Neuronal stem cell (in vitro differentiated cells): ENCODE measurements at regions not wholly inside any gene's neighbourhood (a gene's known extent, or its start where the extent isn't known, plus 50 kb on each side); places are given as distances from the start of the nearest gene placed in this dataset.
"Not testable (repeated sequence)": the region's sequence is repeated elsewhere in the genome, so short reads cannot be mapped to it uniquely, and the experiment has no call there.

Experiments used
- DNase-seq: peaks from one replicate; pipeline ENCODE4 v3.0.0-alpha.2; 2013; ENCODE audit warnings: low spot score
- H2AFZ ChIP-seq: one replicate; pipeline ENCODE4 v1.6.1; 2013; ENCODE audit warnings: mild to moderate bottlenecking, low read length, inconsistent platforms
- H2AK5ac ChIP-seq: 2 replicates; pipeline ENCODE4 v1.6.1; 2013; ENCODE audit warnings: low read depth, mild to moderate bottlenecking, inconsistent platforms, low read length, moderate library complexity, mixed read lengths
- H2BK120ac ChIP-seq: 2 replicates; pipeline ENCODE4 v1.6.1; 2013; ENCODE audit warnings: low read depth, mild to moderate bottlenecking, inconsistent platforms, low read length, moderate library complexity, mixed read lengths
- H2BK12ac ChIP-seq: one replicate; pipeline ENCODE4 v1.6.1; 2013; ENCODE audit warnings: low read length, inconsistent platforms
- H2BK15ac ChIP-seq: 2 replicates; pipeline ENCODE4 v1.6.1; 2013; ENCODE audit warnings: mild to moderate bottlenecking, low read length, inconsistent platforms, mixed read lengths
- H2BK5ac ChIP-seq: one replicate; pipeline ENCODE4 v1.6.1; 2013; ENCODE audit warnings: inconsistent platforms, mild to moderate bottlenecking, low read length, moderate library complexity
- H3K14ac ChIP-seq: one replicate; pipeline ENCODE4 v1.6.1; 2013; ENCODE audit warnings: low read length, inconsistent platforms
- H3K18ac ChIP-seq: 2 replicates; pipeline ENCODE4 v1.6.1; 2013; ENCODE audit warnings: low read length, inconsistent platforms
- H3K23ac ChIP-seq: 2 replicates; pipeline ENCODE4 v1.6.1; 2013; ENCODE audit warnings: low read depth, mild to moderate bottlenecking, mixed read lengths, low read length, inconsistent platforms; ENCODE audit not compliant: poor library complexity
- H3K27ac ChIP-seq: replicated peaks from 3 replicates; pipeline ENCODE4 v1.5.1; 2013; ENCODE audit warnings: low read length, inconsistent platforms
- H3K27me3 ChIP-seq, 3 experiments: 2 replicates each; pipeline ENCODE4 v1.6.1; 2013; ENCODE audit warnings: low read length in 3 of 3, mild to moderate bottlenecking in 2 of 3, inconsistent platforms in 1 of 3, low read depth in 1 of 3, mixed read lengths in 1 of 3, moderate library complexity in 1 of 3; ENCODE audit not compliant: control insufficient read depth in 3 of 3, insufficient read depth in 3 of 3
- H3K36me3 ChIP-seq, 2 donors: replicated peaks in 1 of 2; 2 replicates each; pipeline ENCODE4 v1.6.1; 2013; ENCODE audit warnings: low read length in 2 of 2; ENCODE audit not compliant: control insufficient read depth in 2 of 2, insufficient read depth in 2 of 2
- H3K4ac ChIP-seq: 2 replicates; pipeline ENCODE4 v1.6.1; 2013; ENCODE audit warnings: inconsistent platforms, mild to moderate bottlenecking, low read length, moderate library complexity
- H3K4me1 ChIP-seq, 2 donors: 1 replicate in 1 of 2; 2 replicates in 1 of 2; pipeline ENCODE4 v1.6.1; 2013; ENCODE audit warnings: low read length in 2 of 2, low read depth in 1 of 2; ENCODE audit not compliant: control insufficient read depth in 2 of 2, insufficient read depth in 1 of 2
- H3K4me2 ChIP-seq: one replicate; pipeline ENCODE4 v1.6.1; 2013; ENCODE audit warnings: mild to moderate bottlenecking, low read length, inconsistent platforms; ENCODE audit not compliant: insufficient read depth, poor library complexity, severe bottlenecking
- H3K4me3 ChIP-seq, 2 donors: 2 replicates each; pipeline ENCODE4 v1.5.1; 2013; ENCODE audit warnings: low read length in 2 of 2, mild to moderate bottlenecking in 2 of 2, inconsistent platforms in 1 of 2, moderate library complexity in 1 of 2
- H3K79me1 ChIP-seq: one replicate; pipeline ENCODE4 v1.6.1; 2013; ENCODE audit warnings: low read depth, mild to moderate bottlenecking, inconsistent platforms, low read length, moderate library complexity
- H3K9ac ChIP-seq: one replicate; pipeline ENCODE4 v1.6.1; 2013; ENCODE audit warnings: mild to moderate bottlenecking, low read depth, low read length, inconsistent platforms; ENCODE audit not compliant: poor library complexity
- H3K9me3 ChIP-seq, 2 donors: replicated peaks in 1 of 2; 2 replicates each; pipeline versions ENCODE3 to v1.6.1; 2013; ENCODE audit warnings: low read length in 2 of 2, mild to moderate bottlenecking in 2 of 2, inconsistent platforms in 1 of 2, low read depth in 1 of 2, mixed read lengths in 1 of 2, moderate library complexity in 1 of 2; ENCODE audit not compliant: control insufficient read depth in 2 of 2, insufficient read depth in 1 of 2
- H4K8ac ChIP-seq: one replicate; pipeline ENCODE4 v1.6.1; 2013; ENCODE audit warnings: low read depth, mild to moderate bottlenecking, inconsistent platforms, low read length, moderate library complexity
- H4K91ac ChIP-seq: one replicate; pipeline ENCODE4 v1.6.1; 2013; ENCODE audit warnings: low read length, low read depth, mild to moderate bottlenecking, inconsistent platforms; ENCODE audit not compliant: poor library complexity
- WGBS, 2 donors: extraction: QIAGEN DNeasy Blood & Tissue Kit; methylation state at CpG; one replicate each; pipeline ENCODE4 v1.1.7; 2013; ENCODE audit warnings: missing lambda C conversion rate in 2 of 2, mixed read lengths in 1 of 2; ENCODE audit not compliant: insufficient read length in 2 of 2, insufficient replicate concordance in 1 of 2; ENCODE audit errors: extremely low coverage in 2 of 2; 5-methylcytosine and 5-hydroxymethylcytosine counted together

DNA sequence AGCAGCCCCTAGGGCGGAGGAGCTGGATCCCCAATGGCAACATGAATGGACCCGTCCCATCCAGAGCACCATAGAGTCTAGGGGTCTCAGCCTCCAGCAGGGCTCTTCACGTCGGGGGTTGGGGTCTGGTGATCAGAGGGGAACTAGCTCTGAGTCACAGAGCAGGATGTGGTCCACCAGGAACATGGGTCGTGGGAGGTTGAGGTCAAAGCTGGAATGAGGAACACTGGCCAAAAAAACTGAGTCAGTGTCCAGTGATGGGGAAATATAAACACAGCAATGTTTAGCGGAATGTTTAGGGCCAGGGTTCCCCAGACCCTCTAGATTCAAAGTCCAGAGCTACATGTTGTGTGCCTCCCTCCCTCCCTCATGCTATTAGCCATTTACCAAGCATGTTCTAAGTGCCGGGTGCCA lies 79.1 kb upstream of the C16orf82 start:
- no peak overlapping the region for H3K4me3 ChIP-seq
- no peak overlapping the region for H3K4me2 ChIP-seq
- no peaks in the 10 kb centered on the region for H3K9me3 ChIP-seq
- H3K23ac ChIP-seq: no peak overlapping the region
- no peak overlapping the region for H3K14ac ChIP-seq
- H4K91ac ChIP-seq: peak overlapping the region; percentile 13
- H2BK12ac ChIP-seq: no peak overlapping the region
- no peaks in the 10 kb centered on the region for H3K27me3 ChIP-seq
- no peak overlapping the region for H2BK5ac ChIP-seq
- H2AFZ ChIP-seq: no peak overlapping the region
- no peak for DNase-seq
- peaks cover 9 to 19% of the 10 kb centered on the region in 2 donors for H3K4me1 ChIP-seq
- WGBS, 2 donors: no CpG with 5 or more reads among the region's 7 CpGs
- H3K4ac ChIP-seq: no peak overlapping the region
- H2AK5ac ChIP-seq: no peak overlapping the region
- H2BK120ac ChIP-seq: no peak overlapping the region
- no peak overlapping the region for H4K8ac ChIP-seq
- no peaks in the 10 kb centered on the region for H3K79me1 ChIP-seq
- H3K27ac ChIP-seq: no peak overlapping the region
- peak overlapping the region; percentile 6 for H3K18ac ChIP-seq
- no peaks in the 10 kb centered on the region for H3K36me3 ChIP-seq
- H3K9ac ChIP-seq: no peak overlapping the region
- no peak overlapping the region for H2BK15ac ChIP-seq

DNA sequence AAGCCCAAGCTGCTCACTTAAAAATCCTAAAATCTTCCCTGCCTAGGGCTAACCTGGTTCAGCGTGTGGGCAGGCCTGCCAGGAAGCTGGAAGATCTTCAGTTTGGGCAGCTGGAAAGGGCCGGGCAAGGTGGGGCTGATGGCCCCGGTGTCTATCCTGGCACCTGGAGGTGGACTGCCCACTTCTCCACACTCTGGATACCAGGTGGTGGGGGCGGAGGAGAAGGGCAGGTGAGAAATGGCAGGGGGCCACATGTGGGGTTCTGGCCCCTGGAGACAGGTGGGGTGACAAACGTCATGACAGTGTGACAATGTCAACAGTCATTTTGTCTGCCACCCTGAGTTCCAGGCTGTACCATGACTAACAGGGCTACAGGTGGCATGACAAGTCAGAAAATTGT lies 78.5 kb upstream of the C16orf82 start:
- Histone ChIP-seq H3K36me3 (no peaks in the 10 kb centered on the region), H2BK12ac (no peak overlapping the region), H3K4me2 (no peak overlapping the region), H2BK120ac (no peak overlapping the region), H2BK15ac (peak overlapping the region; percentile 65), H2BK5ac (no peak overlapping the region), H3K27me3 (no peaks in the 10 kb centered on the region), H3K18ac (peak overlapping the region; percentile 55), H3K9me3 (no peaks in the 10 kb centered on the region), H3K23ac (no peak overlapping the region), H2AFZ (no peak overlapping the region), H3K14ac (no peak overlapping the region), H3K4me3 (no peak overlapping the region), H3K79me1 (no peaks in the 10 kb centered on the region), H3K27ac (no peak overlapping the region), H4K8ac (no peak overlapping the region), H2AK5ac (peak overlapping the region; percentile 41), H4K91ac (peak overlapping the region; percentile 13), H3K4me1 (peaks cover 9 to 24% of the 10 kb centered on the region in 2 donors), H3K4ac (no peak overlapping the region), H3K9ac (no peak overlapping the region)
- no peak for DNase-seq
- WGBS, 2 donors: no CpG with 5 or more reads among the region's 5 CpGs

DNA sequence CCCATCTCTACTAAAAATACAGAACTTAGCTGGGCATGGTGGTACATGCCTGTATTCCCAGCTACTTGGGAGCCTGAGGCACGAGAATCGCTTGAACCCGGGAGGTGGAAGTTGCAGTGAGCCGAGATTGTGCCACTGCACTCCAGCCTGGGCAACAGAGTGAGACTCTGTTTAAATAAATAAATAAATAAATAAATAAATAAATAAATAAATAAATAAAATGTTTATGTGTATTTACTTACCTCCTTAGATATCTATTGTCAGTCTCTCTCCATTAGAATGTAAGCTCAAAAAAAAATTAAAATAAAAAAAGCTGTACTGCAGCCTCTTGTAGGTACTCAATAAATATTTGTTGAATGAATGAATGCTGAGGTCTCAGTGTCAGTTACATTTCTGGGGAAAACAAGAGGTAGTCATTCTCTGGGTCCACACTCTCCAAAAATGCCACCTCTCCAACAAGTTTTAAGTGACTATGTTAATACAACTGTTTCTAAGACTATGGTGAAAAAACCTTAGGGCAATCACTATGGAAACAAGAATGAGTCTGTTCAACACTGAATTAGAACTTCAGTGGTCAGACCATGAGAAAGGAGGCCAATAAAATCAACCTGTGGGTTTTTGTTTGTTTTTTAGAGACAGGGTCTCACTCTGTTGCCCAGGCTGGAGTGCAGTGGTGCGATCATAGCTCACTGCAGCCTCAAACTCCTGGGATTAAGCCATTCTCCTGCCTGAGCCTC lies 76.2 kb upstream of the C16orf82 start:
- H2BK5ac ChIP-seq, H3K9ac ChIP-seq, H2BK120ac ChIP-seq, H3K27ac ChIP-seq, H3K4me3 ChIP-seq, H3K4me2 ChIP-seq, H4K91ac ChIP-seq, H3K27me3 ChIP-seq, H2AFZ ChIP-seq, H3K79me1 ChIP-seq, H4K8ac ChIP-seq, H2BK12ac ChIP-seq, H3K9me3 ChIP-seq, H3K4ac ChIP-seq, DNase-seq, H2AK5ac ChIP-seq, H3K36me3 ChIP-seq, H3K14ac ChIP-seq, H3K23ac ChIP-seq, H2BK15ac ChIP-seq, H3K18ac ChIP-seq: not testable (repeated sequence)
- no CpG with 5 or more reads among the region's 5 CpGs for WGBS, 2 donors
- peaks cover 9 to 27% of the 10 kb centered on the region in 2 donors for H3K4me1 ChIP-seq

DNA sequence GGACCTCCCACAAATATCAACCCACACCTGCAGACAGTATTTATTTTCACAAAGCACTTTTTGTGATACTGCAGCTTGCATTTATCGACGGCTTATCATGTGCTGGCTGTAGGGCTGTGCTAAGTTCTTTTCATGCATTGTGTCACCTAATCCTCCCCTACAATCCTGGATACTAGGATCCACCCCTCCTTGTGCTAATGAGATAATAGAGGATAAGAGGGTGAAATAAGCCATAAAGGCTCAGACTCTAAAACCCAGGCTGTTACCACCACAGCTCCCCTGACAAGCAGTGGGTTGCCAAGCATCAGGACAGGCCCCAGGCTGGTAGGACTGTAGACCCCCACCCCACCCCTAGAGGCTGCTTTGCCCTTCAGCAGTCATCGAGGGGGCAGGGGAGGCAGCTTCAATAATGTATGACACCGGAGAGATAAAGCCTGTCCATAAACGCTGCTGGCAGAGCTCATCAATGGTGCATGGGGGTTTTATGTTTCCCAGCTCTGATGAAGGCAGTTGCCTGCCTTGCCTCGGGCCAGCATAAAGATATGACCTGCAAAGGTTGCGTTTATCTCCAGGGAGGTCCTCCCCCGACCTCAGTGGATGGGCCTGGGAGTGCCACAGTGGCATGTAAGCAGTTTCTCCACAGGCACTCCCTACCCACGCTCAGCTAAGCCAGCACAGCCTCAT lies 73.9 kb upstream of the C16orf82 start:
- Histone ChIP-seq H4K8ac (no peak overlapping the region), H3K79me1 (no peaks in the 10 kb centered on the region), H2BK120ac (no peak overlapping the region), H2AK5ac (peak overlapping the region; percentile 30), H3K4me1 (peaks cover 0 to 13% of the 10 kb centered on the region in 2 donors), H2AFZ (no peak overlapping the region), H3K4me2 (no peak overlapping the region), H2BK12ac (no peak overlapping the region), H3K18ac (peak overlapping the region; percentile 60), H3K36me3 (no peaks in the 10 kb centered on the region), H2BK5ac (no peak overlapping the region), H3K9me3 (peaks cover 0 to 2% of the 10 kb centered on the region in 2 donors), H2BK15ac (no peak overlapping the region), H3K14ac (no peak overlapping the region), H3K9ac (no peak overlapping the region), H3K23ac (no peak overlapping the region), H3K27ac (no peak overlapping the region), H3K4me3 (no peak overlapping the region), H4K91ac (no peak overlapping the region), H3K4ac (no peak overlapping the region), H3K27me3 (peaks cover 0 to 2% (median 0%) of the 10 kb centered on the region in 3 experiments)
- WGBS, 2 donors: no CpG with 5 or more reads among the region's 9 CpGs
- peak; percentile 58 for DNase-seq
